Midbrain (tissue), 1 donor: ENCODE measurements at regions not wholly inside any gene's neighbourhood (a gene's known extent, or its start where the extent isn't known, plus 50 kb on each side); places are given as distances from the start of the nearest gene placed in this dataset.

ENCODE experiments used
- DNase-seq: peaks from one replicate; lab custom pipeline; 2025; lab: John Stamatoyannopoulos, UW

GRCh38 chr2:2765176-2765800 is 434.2 kb upstream of the MYT1L start:
- DNase-seq, result no peak

DNA sequence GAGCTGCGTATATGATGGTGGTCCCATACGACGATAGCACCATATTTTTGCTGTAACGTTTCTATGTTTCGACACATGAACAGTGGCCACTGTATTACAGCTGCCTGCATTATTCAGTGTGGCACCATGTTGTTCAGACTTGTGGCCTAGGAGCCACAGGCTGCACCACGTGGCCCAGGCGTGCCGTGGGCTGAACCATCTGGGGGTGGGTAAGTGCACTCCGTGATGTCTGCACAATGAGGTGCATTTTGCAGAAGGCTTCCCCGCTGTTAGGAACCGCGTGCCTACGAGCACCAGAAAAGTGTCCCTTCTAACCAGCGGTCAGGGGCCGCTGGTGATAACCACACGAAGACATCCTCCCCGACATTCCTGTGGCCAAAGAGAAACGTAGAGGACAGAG is 433.7 kb upstream of the MYT1L start:
- DNase-seq, result no peak

GRCh38 chr2:2764001-2764355 is 432.9 kb upstream of the MYT1L start:
- DNase-seq, result peak; percentile 32

- DNase-seq, result no peak
Measured at GRCh38 chr2:2763351-2764000, 432.4 kb upstream of the MYT1L start.

DNA sequence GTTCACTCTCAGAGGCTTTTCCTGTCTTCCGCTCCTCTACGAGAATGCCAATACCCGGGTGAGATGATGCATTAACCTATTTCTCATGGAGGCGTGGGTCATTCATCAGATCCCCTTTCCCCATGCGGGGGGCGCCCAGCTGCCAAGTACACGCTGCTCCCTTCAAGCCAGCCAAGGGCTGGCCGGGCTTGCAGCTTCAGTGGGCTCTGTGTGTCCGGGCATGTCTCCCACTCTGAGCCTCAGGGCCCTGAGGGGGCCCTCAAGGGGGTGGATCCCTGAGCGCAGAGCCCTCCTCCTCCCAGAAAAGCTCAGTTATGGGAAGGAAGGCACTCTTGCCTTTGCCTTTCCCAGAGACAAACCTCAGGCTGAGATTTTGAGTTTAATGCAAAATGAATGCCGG is 431.8 kb upstream of the MYT1L start:
- no peak for DNase-seq

GRCh38 chr2:2762166-2762908 is 431.3 kb upstream of the MYT1L start:
- DNase-seq, result no peak

GRCh38 chr2:2758793-2759367 is 427.8 kb upstream of the MYT1L start:
- no peak for DNase-seq

DNA sequence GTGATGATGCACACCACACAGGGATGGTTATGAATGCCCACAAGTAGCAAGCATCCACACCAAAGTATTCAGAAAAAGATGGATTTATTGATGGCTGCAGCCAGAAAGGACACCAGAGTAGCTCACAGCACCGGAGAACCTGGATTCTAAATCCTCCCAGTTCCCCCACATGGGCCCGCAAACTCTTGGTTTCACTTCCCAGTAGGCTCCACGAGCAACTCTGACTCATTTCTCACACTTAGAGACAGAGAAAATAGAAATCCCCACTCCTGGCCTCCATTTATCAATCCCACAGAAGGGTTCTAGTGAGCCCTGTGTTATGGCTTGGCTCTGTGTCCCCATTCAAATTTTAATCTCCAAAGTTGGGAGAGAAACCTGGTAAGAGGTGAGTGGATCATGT is 426.7 kb upstream of the MYT1L start:
- no peak for DNase-seq

GRCh38 chr2:2756886-2757285 is 425.8 kb upstream of the MYT1L start:
- DNase-seq, result no peak

GRCh38 chr2:2755990-2756389 is 424.9 kb upstream of the MYT1L start:
- no peak for DNase-seq

DNA sequence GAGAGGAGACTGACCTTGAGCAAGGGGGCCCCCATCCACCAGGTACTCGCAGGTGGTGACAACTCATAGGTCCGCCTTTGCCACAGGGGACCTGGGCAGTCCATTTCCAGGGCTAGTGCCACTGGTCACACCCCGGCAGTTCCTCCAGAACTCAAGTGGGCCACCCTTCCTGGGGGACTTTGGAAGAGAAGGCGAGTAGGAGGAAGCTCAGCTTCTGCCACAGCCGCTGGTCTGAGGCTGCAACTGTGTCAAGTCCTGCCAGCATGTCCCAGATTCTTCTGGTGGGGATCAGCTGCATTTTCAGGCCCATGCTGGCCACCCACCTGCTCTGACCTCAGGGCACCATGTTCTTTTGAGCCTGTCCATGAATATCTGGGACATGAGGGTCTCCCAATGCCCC is 423.9 kb upstream of the MYT1L start:
- DNase-seq, result no peak

DNA sequence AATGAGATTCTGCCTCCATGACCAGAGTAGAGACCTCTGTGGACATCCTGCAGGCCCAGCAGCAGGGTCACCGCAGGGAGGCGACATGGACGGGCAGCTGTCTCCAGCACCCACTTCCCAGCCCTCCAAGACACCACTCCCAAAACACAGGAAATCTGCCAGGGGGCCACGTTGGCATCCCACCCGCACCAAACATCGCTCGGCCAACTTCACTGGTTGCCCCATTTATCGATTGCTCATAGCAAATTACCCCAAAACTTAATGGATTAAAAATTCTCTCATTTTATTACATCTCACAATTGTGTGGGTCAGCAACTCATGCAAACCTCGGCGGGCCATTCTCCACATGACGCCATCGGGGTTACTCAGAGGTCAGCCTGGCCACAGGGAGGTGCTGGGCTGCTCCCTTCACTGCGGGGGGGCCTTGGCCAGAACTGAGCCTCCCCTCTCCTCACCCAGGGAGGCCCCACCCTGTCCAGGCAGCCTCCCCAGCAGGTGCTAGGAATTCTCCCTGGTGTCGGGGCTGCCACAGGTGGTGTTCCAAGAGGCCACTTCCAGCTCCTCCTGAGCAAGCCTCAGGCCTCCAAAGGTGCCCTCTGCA is 420.7 kb upstream of the MYT1L start:
- no peak for DNase-seq

- DNase-seq, result no peak
Measured at GRCh38 chr2:2750867-2751714, 420.0 kb upstream of the MYT1L start.

GRCh38 chr2:2749206-2749598 is 418.1 kb upstream of the MYT1L start:
- no peak for DNase-seq

DNA sequence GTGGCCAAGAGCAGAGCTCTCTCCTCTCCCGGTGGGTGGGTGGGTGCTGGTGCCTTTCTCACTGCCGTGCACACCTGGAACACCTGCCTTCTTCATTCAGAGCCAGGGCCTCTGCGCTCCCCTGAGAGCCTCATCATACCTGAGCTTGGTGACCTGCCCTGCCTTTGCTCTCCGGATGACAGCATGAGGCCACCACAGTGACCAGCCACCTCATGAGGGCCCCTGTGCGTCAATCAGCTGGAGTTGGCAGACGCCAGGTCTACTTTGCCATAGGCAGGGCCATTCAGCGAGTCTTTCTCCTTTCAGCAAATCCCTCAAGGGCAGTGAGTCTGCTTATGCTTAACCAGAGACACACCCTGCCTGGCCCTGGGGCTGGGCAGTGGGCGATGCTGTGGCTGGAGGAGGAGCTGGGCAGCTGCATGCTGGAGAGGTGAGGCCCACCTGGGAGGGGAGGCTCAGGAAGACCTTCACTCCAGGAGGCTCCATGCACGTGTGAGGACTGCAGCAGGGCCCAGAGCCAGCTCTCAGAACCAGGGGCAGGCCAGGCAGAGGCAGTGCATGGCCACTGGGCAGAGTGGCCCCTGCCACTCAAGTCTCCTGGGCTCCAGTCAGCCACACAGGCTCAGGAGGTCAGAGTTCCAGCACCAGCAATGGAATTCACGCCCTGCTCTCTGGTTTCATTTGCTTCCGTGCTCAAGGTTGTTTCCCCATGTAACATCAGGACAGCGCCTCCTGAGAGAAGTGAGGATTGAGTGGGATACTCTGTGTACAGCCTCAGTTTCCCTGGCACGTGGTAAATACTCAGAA is 417.5 kb upstream of the MYT1L start:
- DNase-seq, result no peak

DNA sequence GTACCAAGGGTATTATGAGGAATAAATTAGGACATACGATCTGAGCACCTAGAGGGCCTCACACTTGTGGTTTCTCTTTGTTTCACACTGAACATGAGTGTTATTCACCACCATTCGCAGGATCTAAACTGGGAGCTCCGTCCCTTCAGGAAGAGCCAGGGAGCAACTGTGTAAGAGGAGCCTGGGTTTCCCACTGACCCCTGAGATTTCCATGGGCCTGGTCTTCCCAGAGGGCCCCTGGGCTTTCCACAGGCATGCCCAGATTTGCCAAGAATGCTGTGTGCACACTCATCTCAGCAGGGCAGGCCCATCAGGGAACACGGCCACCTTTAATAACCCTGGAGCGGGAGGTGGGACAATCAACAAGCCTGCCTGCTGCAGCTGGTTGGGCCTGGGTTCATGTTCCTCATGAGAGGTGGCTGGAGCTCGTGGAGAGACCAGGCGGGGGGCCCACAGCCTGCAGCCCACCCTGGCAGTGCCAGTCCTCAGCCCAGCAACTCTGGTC is 416.8 kb upstream of the MYT1L start:
- DNase-seq, result no peak

DNA sequence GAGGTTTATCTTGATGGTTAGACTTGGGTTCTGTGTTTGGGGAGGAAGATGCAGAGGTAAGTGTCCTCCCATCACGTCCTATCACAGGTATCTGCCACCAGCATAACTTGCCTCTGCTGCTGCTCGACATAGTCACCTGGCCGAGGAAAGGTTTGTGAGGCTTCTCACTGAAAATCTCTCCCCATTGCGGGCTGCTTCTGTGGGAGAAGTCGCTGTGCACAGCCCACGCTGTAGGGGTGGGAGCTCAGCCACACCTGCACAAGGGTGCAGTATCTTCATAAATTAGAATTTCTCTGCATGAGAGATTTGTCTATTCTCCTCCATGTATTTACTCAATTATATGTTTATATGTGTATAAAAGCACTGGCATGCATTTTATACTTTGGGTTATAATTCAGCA is 415.7 kb upstream of the MYT1L start:
- no peak for DNase-seq

GRCh38 chr2:2744958-2745715 is 414.1 kb upstream of the MYT1L start:
- no peak for DNase-seq

GRCh38 chr2:2744107-2744506 is 413.0 kb upstream of the MYT1L start:
- DNase-seq, result no peak

GRCh38 chr2:2743164-2743571 is 412.1 kb upstream of the MYT1L start:
- DNase-seq, result peak; percentile 16
